ENCODE measurements at regions not wholly inside any gene's neighbourhood (a gene's known extent, or its start where the extent isn't known, plus 50 kb on each side); places are given as distances from the start of the nearest gene placed in this dataset.

DNA sequence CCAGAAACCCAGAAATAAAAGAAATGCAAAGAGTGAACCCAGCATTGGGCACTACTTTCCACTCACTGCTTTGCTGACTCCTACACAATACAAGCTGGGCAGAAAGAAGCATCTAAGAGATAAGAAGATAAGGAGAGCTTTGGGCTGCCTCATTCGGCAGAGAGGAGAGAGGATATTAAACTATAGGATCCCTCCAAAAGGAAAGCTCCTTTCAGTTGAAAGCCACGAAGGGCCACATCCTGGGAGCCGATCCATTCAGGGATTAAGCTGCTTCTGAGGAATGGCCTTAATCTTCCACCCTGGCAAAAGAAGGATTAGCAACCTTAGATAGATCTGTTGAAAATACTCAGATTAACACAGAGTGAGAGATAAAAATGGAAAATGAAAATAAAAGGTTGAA lies 274.9 kb upstream of the PPP2R3A start:
- Mint-ChIP-seq H3K9me3 (peaks cover 3% of the 10 kb centered on the region), H3K4me1 (ENCODE audit: low read depth) (no peaks in the 10 kb centered on the region), H3K36me3 (ENCODE audit: insufficient read depth) (no peaks in the 10 kb centered on the region), H3K27me3 (ENCODE audit: low read depth) (no peaks in the 10 kb centered on the region), H3K4me3 (no peak overlapping the region)
- DNase-seq, result no peak
- ATAC-seq, result no peak

DNA sequence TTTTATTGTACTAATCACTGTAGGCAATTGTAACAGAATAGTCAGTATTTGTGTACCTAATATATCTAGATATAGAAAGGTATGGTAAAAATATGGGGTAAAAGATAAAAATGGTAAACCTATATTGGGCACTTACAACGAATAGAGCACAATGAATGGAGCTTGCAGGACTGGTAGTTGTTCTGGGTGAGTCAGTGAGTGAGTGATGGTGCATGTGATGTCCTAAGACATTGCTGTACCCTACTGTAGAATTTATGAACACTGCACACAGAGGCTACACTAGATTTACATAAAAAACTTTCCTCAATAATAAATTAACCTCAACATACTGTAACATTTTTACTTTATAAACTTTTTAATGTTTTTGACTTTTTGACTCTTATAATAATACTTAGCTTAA lies 274.3 kb upstream of the PPP2R3A start:
- Mint-ChIP-seq H3K9me3 (peaks cover 3% of the 10 kb centered on the region), H3K4me3 (no peak overlapping the region), H3K4me1 (ENCODE audit: low read depth) (no peaks in the 10 kb centered on the region), H3K36me3 (ENCODE audit: insufficient read depth) (no peaks in the 10 kb centered on the region), H3K27me3 (ENCODE audit: low read depth) (no peaks in the 10 kb centered on the region)
- no peak for ATAC-seq
- DNase-seq, result no peak

DNA sequence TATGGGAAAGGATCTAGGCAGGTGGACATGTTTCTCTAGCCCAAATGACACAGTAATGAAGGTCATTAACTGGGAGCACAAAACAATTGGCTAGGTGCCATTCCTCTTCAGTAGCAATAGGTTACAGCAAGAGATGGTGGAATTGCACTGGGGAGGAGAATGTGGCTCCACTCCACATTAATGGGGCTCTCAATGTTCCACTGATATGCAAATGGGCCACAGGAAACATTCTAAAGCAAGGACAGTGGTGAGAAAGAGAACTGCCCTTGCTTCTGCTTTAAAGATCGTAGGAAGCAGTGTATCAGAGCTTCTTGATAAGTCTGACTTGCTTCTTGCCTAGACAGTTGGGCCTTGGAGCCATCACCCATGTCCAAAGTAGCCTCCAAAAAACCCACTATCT lies 271.4 kb upstream of the PPP2R3A start:
- H3K4me1 Mint-ChIP-seq (ENCODE audit: low read depth), result no peaks in the 10 kb centered on the region
- ATAC-seq (no peak), DNase-seq (no peak)
- no peaks in the 10 kb centered on the region for H3K27me3 Mint-ChIP-seq (ENCODE audit: low read depth)
- no peak overlapping the region for H3K4me3 Mint-ChIP-seq
- no peaks in the 10 kb centered on the region for H3K9me3 Mint-ChIP-seq
- H3K36me3 Mint-ChIP-seq (ENCODE audit: insufficient read depth), result no peaks in the 10 kb centered on the region

DNA sequence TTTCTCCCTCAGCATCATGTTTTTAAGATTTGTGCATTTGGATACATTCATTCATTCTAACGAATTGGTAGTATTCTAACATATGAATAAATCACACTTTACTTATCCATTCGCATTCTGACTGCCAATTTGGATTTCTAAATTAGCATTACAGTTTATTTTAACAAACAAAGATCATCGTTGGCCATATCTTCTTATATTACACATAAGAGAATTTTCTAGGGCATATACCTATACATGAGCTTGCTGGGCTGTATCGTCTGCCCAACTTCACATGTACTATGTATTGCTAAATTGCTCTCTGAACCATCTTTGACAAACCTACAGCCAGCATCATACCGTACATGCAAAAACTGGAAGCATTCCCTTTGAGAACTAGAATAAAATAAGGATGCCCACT lies 265.8 kb upstream of the PPP2R3A start:
- Mint-ChIP-seq H3K27me3 (ENCODE audit: low read depth) (no peaks in the 10 kb centered on the region), H3K4me3 (no peak overlapping the region), H3K4me1 (ENCODE audit: low read depth) (no peaks in the 10 kb centered on the region), H3K36me3 (ENCODE audit: insufficient read depth) (no peaks in the 10 kb centered on the region), H3K9me3 (no peaks in the 10 kb centered on the region)
- ATAC-seq (no peak), DNase-seq (no peak)

DNA sequence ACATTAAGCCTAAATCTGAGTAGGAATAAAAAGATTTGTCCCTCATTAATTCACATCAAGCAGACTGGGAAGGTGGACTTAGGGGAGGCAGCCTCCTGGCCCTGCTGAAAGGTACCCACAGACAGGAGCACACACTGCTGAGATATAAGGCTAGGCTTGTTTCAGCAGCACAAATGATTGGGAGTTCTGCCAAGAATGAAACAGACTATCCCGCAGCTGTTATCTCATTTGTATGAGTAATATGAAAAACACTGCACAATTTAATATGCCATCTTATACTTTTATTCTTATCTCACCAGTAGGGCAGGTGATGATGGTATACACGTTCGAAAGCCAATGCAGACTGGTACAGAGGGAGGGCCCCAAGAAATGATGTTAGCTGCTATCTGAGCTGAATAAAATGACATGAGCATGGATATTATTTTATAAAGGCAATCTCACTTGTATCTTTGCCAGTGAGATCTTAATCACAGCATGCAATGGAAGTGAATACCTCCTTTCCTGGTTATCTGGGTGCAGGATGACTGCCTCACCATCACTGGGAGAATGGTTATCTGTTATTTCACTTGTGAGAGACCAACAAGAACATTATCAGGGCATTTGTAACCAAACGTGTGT lies 258.7 kb upstream of the PPP2R3A start:
- ATAC-seq (no peak), DNase-seq (no peak)
- Mint-ChIP-seq H3K9me3 (no peaks in the 10 kb centered on the region), H3K4me1 (ENCODE audit: low read depth) (no peaks in the 10 kb centered on the region), H3K27me3 (ENCODE audit: low read depth) (no peaks in the 10 kb centered on the region), H3K4me3 (no peak overlapping the region), H3K36me3 (ENCODE audit: insufficient read depth) (no peaks in the 10 kb centered on the region)

DNA sequence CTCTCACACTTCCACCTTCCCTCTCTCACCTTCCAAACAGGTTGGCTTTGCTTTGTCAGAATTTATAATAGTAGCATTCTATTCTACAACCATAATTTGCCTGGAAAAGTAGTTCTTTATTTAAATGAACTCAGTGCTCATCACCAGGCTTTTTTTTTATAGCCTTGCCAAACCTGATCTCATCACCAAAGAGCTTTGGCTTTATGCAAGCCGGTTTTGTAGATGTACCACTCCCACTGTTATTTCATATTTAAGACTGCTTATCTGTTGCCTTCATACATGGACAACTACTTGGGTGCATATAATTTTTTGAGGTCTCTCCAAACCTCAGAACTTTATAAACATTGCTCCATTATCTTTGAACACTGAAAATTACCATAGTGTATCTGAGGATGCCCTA lies 246.1 kb upstream of the PPP2R3A start:
- no peaks in the 10 kb centered on the region for H3K27me3 Mint-ChIP-seq (ENCODE audit: low read depth)
- H3K4me1 Mint-ChIP-seq (ENCODE audit: low read depth), result no peaks in the 10 kb centered on the region
- no peak for ATAC-seq
- H3K9me3 Mint-ChIP-seq, result peaks cover 11% of the 10 kb centered on the region
- H3K4me3 Mint-ChIP-seq, result no peak overlapping the region
- no peak for DNase-seq
- no peaks in the 10 kb centered on the region for H3K36me3 Mint-ChIP-seq (ENCODE audit: insufficient read depth)

DNA sequence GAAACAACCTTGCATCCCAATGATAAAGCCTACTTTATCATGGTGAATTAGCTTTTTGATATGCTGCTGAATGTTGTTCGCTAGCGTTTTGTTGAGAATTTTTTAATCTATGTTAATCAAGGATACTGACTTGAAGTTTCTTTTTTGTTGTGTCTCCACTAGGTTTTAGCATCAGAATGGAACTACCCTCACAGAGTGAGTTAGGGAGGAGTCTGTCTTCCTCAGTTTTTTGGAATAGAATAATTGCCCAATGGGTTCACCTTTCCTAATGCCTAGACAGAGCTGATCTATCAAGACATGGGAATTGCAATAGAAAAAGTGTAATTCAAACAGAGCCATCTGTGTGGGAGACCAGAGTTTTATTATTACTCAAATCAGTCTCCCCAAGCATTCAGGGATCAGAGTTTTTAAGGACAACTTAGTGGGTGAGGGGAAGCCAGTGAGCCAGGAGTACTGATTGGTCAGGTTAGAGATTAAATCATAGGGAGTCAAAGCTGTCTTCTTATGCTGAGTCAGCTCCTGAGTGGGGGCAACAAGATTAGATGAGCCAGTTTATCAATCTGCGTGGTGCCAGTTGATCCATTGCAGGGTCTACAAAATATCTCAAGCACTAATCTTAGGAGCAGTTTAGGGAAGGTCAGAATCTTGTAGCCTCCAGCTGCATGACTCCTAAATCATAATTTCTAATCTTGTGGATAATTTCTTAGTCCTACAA lies 237.4 kb upstream of the PPP2R3A start:
- H3K36me3 Mint-ChIP-seq (ENCODE audit: insufficient read depth), result no peaks in the 10 kb centered on the region
- H3K27me3 Mint-ChIP-seq (ENCODE audit: low read depth), result no peaks in the 10 kb centered on the region
- H3K9me3 Mint-ChIP-seq, result peaks cover 35% of the 10 kb centered on the region
- DNase-seq (no peak), ATAC-seq (no peak)
- no peaks in the 10 kb centered on the region for H3K4me1 Mint-ChIP-seq (ENCODE audit: low read depth)
- no peak overlapping the region for H3K4me3 Mint-ChIP-seq

DNA sequence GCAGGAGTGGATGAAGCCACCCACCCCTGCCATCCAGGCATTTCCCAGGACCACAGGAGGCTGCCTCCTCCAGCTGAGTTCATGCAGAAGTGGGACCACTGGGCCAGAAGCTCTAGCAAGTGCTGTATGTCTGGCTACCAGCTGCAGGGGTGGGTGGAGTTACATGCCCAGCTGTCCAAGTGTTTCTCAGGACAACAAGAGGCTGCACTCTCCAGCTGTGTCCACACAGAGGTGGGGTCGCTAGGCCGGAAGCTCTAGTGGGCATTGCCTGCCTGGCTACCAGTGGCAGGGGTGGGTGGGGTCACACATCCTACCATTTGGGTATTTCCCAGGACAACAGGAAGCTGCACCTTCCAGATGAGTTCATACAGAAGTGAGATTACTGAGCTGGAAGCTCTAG lies 234.0 kb upstream of the PPP2R3A start:
- no peaks in the 10 kb centered on the region for H3K4me1 Mint-ChIP-seq (ENCODE audit: low read depth)
- ATAC-seq (no peak), DNase-seq (no peak)
- H3K9me3 Mint-ChIP-seq, result peaks cover 39% of the 10 kb centered on the region
- no peak overlapping the region for H3K4me3 Mint-ChIP-seq
- H3K27me3 Mint-ChIP-seq (ENCODE audit: low read depth), result no peaks in the 10 kb centered on the region
- H3K36me3 Mint-ChIP-seq (ENCODE audit: insufficient read depth), result no peaks in the 10 kb centered on the region

DNA sequence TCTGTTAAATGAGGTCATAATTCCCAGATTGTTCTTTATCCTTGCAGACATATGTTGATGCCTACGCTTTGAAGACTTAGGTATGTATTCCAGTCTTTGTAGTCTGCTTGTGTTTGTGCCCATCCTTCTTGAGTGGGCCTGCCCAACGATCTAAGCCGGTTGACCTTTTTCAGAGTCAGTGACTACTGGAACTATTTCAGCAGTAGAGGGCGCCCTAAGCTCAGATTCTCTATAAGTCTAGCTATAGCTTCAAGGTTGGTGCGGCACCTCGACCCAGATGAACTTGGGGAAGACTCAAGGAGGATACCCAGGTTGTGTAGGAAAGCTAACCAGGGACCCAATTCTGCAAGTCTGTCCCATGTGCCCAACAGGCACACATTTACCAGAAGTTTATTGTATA lies 228.8 kb upstream of the PPP2R3A start:
- no peaks in the 10 kb centered on the region for H3K4me1 Mint-ChIP-seq (ENCODE audit: low read depth)
- no peaks in the 10 kb centered on the region for H3K36me3 Mint-ChIP-seq (ENCODE audit: insufficient read depth)
- ATAC-seq, result no peak
- no peak overlapping the region for H3K4me3 Mint-ChIP-seq
- peaks cover 4% of the 10 kb centered on the region for H3K27me3 Mint-ChIP-seq (ENCODE audit: low read depth)
- peaks cover 30% of the 10 kb centered on the region for H3K9me3 Mint-ChIP-seq
- DNase-seq, result no peak

DNA sequence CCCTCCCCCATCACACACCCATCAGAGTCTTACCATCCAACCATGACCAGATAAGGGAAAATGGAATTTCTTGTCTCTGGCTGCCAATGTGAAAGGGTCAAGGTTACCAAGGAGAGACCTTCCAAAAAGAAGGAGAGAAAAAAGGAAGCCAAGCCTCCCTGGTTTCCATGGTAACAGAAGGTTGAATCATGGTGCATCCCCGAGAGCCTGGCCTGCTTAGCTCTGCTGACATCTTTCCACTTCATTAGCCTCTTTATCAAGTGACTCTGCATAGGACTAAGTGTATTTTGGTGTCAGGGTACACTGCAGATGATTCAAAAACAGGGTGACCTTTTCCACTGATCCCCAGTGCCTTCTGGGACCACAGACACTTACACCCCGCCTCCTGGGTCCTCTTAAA lies 225.7 kb upstream of the PPP2R3A start:
- H3K36me3 Mint-ChIP-seq (ENCODE audit: insufficient read depth), result no peaks in the 10 kb centered on the region
- DNase-seq, result no peak
- no peak for ATAC-seq
- H3K9me3 Mint-ChIP-seq, result peaks cover 20% of the 10 kb centered on the region
- H3K27me3 Mint-ChIP-seq (ENCODE audit: low read depth), result peaks cover 4% of the 10 kb centered on the region
- no peak overlapping the region for H3K4me3 Mint-ChIP-seq
- no peaks in the 10 kb centered on the region for H3K4me1 Mint-ChIP-seq (ENCODE audit: low read depth)

DNA sequence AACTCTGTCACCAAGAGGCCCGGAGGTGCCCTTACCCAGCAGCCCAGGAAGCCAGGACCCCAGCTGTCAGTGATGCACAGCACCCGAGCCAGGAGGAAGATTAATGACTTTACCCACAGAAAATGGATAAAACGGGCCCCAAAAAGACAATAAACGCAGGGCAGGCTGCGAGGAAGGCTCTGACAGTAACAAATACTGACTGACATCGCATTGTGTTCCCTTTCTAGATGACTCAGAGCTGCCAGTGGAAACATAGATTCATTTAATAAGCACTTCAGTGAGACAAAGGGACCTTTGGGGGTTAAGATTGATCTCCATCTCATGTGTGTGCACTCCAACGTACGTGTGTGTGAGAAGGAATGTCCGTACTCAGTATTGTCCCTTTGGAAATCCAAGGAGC lies 225.3 kb upstream of the PPP2R3A start:
- H3K4me3 Mint-ChIP-seq, result no peak overlapping the region
- ATAC-seq (no peak), DNase-seq (no peak)
- no peaks in the 10 kb centered on the region for H3K4me1 Mint-ChIP-seq (ENCODE audit: low read depth)
- H3K27me3 Mint-ChIP-seq (ENCODE audit: low read depth), result peaks cover 4% of the 10 kb centered on the region
- peaks cover 18% of the 10 kb centered on the region for H3K9me3 Mint-ChIP-seq
- no peaks in the 10 kb centered on the region for H3K36me3 Mint-ChIP-seq (ENCODE audit: insufficient read depth)

DNA sequence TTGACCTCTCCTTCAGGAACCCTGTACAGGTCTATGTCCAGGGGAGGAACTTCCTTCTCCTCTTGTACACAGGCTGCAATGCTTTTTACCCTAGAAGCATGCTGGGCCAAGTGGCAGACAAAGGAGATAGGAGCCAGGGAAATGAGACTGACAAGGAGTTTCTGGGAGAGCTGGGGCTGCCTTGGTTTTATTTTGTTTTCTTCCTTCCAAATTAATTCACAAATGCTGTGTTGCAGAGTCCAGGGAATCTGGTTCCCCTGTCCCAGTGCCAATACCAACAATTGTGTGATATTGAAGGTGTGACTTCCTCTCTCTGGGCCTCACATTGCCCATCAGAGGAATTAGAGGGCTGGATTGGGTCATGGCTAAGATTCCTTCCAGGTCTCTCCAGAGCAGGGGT lies 224.8 kb upstream of the PPP2R3A start:
- H3K36me3 Mint-ChIP-seq (ENCODE audit: insufficient read depth), result no peaks in the 10 kb centered on the region
- no peak for DNase-seq
- ATAC-seq, result no peak
- peaks cover 4% of the 10 kb centered on the region for H3K27me3 Mint-ChIP-seq (ENCODE audit: low read depth)
- peaks cover 16% of the 10 kb centered on the region for H3K9me3 Mint-ChIP-seq
- no peaks in the 10 kb centered on the region for H3K4me1 Mint-ChIP-seq (ENCODE audit: low read depth)
- no peak overlapping the region for H3K4me3 Mint-ChIP-seq

DNA sequence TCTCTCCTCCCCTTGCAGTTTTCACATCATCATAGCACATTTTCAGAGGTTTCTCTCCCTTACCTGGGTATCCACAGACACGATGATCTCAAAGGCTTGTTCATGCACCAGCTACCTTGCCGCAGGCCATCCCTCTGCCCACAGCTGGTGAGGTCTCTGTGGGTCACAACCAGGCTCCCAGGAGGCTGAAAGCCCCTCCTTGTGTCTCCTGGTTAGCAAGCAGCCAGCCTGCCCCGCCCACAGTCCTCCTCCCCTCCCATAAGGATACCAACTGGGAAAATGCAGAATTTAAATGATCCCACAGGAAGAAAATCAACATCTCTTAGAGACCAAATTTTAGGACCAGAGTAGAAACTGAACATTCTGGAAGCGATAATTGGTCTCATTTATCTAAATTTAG lies 213.5 kb upstream of the PPP2R3A start:
- H3K27me3 Mint-ChIP-seq (ENCODE audit: low read depth), result no peaks in the 10 kb centered on the region
- no peaks in the 10 kb centered on the region for H3K9me3 Mint-ChIP-seq
- DNase-seq, result no peak
- H3K36me3 Mint-ChIP-seq (ENCODE audit: insufficient read depth), result no peaks in the 10 kb centered on the region
- no peaks in the 10 kb centered on the region for H3K4me1 Mint-ChIP-seq (ENCODE audit: low read depth)
- ATAC-seq, result no peak
- no peak overlapping the region for H3K4me3 Mint-ChIP-seq

DNA sequence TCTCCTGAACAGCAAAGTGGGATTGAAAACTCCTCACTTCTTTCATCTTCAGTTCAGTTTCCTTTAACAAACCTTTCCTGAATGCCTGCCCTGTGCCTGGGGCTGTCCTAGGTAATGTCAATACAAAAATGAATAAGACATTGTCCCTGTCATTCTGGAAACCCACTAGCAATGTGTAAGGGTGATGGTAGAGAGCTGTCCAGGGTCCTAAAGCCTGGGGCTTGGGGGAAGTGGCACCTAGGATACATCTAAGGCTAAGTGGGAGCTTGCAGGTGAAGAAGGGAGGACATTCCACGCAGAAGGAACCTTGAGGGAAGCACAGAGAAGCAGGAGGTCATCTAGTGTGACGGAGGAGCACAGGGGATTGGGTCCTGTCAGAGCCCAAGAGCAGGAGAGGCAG lies 212.7 kb upstream of the PPP2R3A start:
- H3K36me3 Mint-ChIP-seq (ENCODE audit: insufficient read depth), result no peaks in the 10 kb centered on the region
- no peaks in the 10 kb centered on the region for H3K9me3 Mint-ChIP-seq
- no peaks in the 10 kb centered on the region for H3K27me3 Mint-ChIP-seq (ENCODE audit: low read depth)
- DNase-seq, result no peak
- ATAC-seq, result no peak
- H3K4me3 Mint-ChIP-seq, result no peak overlapping the region
- no peaks in the 10 kb centered on the region for H3K4me1 Mint-ChIP-seq (ENCODE audit: low read depth)

DNA sequence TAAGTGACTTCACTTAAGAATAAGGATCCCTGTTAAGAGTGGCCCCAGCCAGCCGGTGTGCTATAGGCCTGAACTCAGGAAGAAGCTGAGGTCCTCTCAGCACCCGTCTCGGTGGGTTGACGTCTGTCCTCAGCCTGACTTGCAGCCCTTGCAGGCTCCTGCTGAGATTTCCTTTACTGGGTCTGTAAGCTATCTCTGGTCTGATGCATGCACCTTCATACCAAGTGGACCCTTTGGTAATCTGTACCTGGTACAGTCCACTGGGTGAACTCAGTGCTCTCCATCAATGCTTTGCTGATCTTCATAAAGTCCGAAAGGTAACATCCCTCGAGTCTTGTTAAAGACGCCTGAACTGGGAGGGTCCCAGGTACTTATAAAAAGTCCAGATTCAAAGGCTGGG lies 212.0 kb upstream of the PPP2R3A start:
- DNase-seq (no peak), ATAC-seq (no peak)
- Mint-ChIP-seq H3K4me3 (no peak overlapping the region), H3K4me1 (ENCODE audit: low read depth) (no peaks in the 10 kb centered on the region), H3K36me3 (ENCODE audit: insufficient read depth) (no peaks in the 10 kb centered on the region), H3K27me3 (ENCODE audit: low read depth) (no peaks in the 10 kb centered on the region), H3K9me3 (no peaks in the 10 kb centered on the region)
